Thyroid gland (tissue), 4 donors: ENCODE measurements at regions not wholly inside any gene's neighbourhood (a gene's known extent, or its start where the extent isn't known, plus 50 kb on each side); places are given as distances from the start of the nearest gene placed in this dataset.

Source experiments
- CTCF ChIP-seq, 6 experiments: fragments of 200-600 bp in 3 of 6; fragments of 450-650 bp in 3 of 6; sonication (generic) in 3 of 6; IDR thresholded peaks; one replicate each; pipeline ENCODE4 v1.5.1; 2016 to 2019; ENCODE audit warnings: antibody characterized with exemption in 6 of 6, mild to moderate bottlenecking in 2 of 6, inconsistent platforms in 1 of 6, moderate library complexity in 1 of 6
- POLR2A ChIP-seq, 2 donors: fragments of 450-650 bp; IDR thresholded peaks; one replicate each; pipeline ENCODE4 v1.6.1; 2017; ENCODE audit warnings: antibody characterized with exemption in 2 of 2, mild to moderate bottlenecking in 2 of 2, moderate library complexity in 1 of 2

GRCh38 chr3:72372161-72372560 is 476.1 kb downstream of the SHQ1 start:
- no peak for TF ChIP-seq CTCF (IDR thresholded peaks at IDR 0.05)
- TF ChIP-seq POLR2A (IDR thresholded peaks at IDR 0.05), result no peak
